ENCODE measurements at regions not wholly inside any gene's neighbourhood (a gene's known extent, or its start where the extent isn't known, plus 50 kb on each side); places are given as distances from the start of the nearest gene placed in this dataset.

DNA sequence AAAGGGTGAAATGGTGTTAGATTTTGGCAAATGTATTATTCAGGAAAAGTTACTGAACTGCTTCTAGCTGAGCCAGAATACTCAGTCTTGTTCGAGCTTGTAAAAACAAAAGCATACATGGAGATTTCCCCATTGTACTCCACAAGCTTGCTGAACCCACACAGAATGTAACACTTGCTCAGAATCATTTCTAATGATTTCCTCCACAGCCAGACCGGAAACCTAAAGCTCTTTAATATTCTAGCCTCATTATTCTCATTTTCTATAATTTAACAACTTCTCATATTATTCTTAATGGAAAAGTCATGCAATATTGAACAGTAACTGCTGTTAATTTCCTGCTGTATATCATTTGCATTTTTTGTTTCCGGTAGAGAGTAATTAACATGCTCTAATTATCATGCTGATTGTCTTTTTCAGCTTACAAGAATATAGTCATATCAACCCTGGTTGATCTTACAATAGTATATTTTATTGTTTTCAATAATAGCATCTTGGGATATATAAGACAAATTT, 1387.5 kb upstream of the EYS start:
- Histone ChIP-seq H3K27me3 (ENCODE audit: insufficient read depth, low read length, poor library complexity) (no peaks in the 10 kb centered on the region), H3K79me2 (ENCODE audit: insufficient read depth, low read length) (no peaks in the 10 kb centered on the region), H3K9me3 (ENCODE audit: insufficient read depth, low read length, severe bottlenecking) (no peaks in the 10 kb centered on the region), H3K9ac (ENCODE audit: low read depth, low read length) (no peak overlapping the region), H3K27ac (ENCODE audit: low read length) (no peak overlapping the region), H3K4me1 (ENCODE audit: insufficient read depth, low read length) (no peaks in the 10 kb centered on the region), H3K36me3 (ENCODE audit: insufficient read depth, low read length) (no peaks in the 10 kb centered on the region), H4K20me1 (ENCODE audit: insufficient read depth, low read length) (no peaks in the 10 kb centered on the region), H3K4me2 (ENCODE audit: insufficient read depth, low read length) (no peak overlapping the region), H3K4me3 (ENCODE audit: low read depth in 1 of 2, low read length in 2 of 2) (no peak overlapping the region), H2AFZ (ENCODE audit: low read depth, low read length) (no peak overlapping the region)
- ATAC-seq (ENCODE audit: insufficient read depth, low read depth) = no peak
- TF ChIP-seq, protein P1, sequence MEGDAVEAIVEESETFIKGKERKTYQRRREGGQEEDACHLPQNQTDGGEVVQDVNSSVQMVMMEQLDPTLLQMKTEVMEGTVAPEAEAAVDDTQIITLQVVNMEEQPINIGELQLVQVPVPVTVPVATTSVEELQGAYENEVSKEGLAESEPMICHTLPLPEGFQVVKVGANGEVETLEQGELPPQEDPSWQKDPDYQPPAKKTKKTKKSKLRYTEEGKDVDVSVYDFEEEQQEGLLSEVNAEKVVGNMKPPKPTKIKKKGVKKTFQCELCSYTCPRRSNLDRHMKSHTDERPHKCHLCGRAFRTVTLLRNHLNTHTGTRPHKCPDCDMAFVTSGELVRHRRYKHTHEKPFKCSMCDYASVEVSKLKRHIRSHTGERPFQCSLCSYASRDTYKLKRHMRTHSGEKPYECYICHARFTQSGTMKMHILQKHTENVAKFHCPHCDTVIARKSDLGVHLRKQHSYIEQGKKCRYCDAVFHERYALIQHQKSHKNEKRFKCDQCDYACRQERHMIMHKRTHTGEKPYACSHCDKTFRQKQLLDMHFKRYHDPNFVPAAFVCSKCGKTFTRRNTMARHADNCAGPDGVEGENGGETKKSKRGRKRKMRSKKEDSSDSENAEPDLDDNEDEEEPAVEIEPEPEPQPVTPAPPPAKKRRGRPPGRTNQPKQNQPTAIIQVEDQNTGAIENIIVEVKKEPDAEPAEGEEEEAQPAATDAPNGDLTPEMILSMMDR (IDR thresholded peaks at IDR 0.05; ENCODE audit: borderline replicate concordance, extremely low read depth, low read length, poor library complexity, severe bottlenecking) = no peak
- TF ChIP-seq EZH2 (IDR thresholded peaks at IDR 0.05; ENCODE audit: borderline replicate concordance, low read depth, low read length, severe bottlenecking) = no peak
- no peak for DNase-seq

DNA sequence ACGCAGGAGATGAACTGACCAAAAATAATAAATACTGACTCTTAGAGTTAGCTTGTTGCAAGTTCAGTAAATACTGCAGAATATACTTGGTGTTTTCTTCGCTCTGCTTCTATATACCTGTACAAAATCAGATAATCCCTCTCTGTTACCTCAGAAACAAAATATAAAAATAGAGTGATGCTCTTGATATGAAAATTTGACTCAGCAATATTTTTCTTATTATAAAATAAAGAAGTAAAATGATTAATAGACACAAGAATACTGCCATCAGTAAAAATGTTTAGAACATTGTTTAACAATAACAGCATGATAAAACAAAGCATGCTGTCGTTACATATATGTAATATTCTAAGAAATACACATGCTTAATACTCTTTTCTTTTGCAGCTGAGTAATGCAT, 1366.9 kb upstream of the EYS start:
- Histone ChIP-seq H3K36me3 (ENCODE audit: insufficient read depth, low read length) (no peaks in the 10 kb centered on the region), H3K4me3 (ENCODE audit: low read depth in 1 of 2, low read length in 2 of 2) (no peak overlapping the region), H3K4me2 (ENCODE audit: insufficient read depth, low read length) (no peak overlapping the region), H2AFZ (ENCODE audit: low read depth, low read length) (no peak overlapping the region), H3K9ac (ENCODE audit: low read depth, low read length) (no peak overlapping the region), H3K4me1 (ENCODE audit: insufficient read depth, low read length) (no peaks in the 10 kb centered on the region), H3K79me2 (ENCODE audit: insufficient read depth, low read length) (no peaks in the 10 kb centered on the region), H3K9me3 (ENCODE audit: insufficient read depth, low read length, severe bottlenecking) (no peaks in the 10 kb centered on the region), H3K27ac (ENCODE audit: low read length) (no peak overlapping the region), H3K27me3 (ENCODE audit: insufficient read depth, low read length, poor library complexity) (no peaks in the 10 kb centered on the region), H4K20me1 (ENCODE audit: insufficient read depth, low read length) (no peaks in the 10 kb centered on the region)
- ATAC-seq (ENCODE audit: insufficient read depth, low read depth) (no peak), DNase-seq (no peak)
- no peak for TF ChIP-seq EZH2 (IDR thresholded peaks at IDR 0.05; ENCODE audit: borderline replicate concordance, low read depth, low read length, severe bottlenecking)

DNA sequence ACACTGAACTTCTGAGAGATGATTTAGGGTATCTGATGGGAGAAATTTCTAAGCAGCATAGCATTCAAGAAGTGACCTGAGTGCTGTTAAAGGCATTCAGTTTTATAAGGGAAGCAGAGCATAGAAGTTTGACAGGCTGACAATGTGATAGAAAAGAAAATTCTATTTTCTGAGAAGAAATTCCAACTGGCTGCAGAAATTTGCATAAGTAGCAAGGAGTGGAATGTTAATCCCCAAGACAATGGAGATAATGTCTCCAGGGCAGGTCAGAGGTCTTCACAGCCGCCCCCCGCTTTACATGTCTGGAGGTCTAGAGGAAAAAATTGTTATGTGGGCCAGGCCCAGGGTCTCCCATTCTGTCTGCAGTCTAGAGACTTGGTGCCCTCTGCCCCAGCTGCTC, 1361.8 kb upstream of the EYS start:
- Histone ChIP-seq H3K9me3 (ENCODE audit: insufficient read depth, low read length, severe bottlenecking) (no peaks in the 10 kb centered on the region), H3K4me2 (ENCODE audit: insufficient read depth, low read length) (no peak overlapping the region), H3K79me2 (ENCODE audit: insufficient read depth, low read length) (no peaks in the 10 kb centered on the region), H3K27ac (ENCODE audit: low read length) (no peak overlapping the region), H3K4me3 (ENCODE audit: low read depth in 1 of 2, low read length in 2 of 2) (no peak overlapping the region), H2AFZ (ENCODE audit: low read depth, low read length) (no peak overlapping the region), H3K9ac (ENCODE audit: low read depth, low read length) (no peak overlapping the region), H4K20me1 (ENCODE audit: insufficient read depth, low read length) (no peaks in the 10 kb centered on the region), H3K27me3 (ENCODE audit: insufficient read depth, low read length, poor library complexity) (no peaks in the 10 kb centered on the region), H3K4me1 (ENCODE audit: insufficient read depth, low read length) (no peaks in the 10 kb centered on the region), H3K36me3 (ENCODE audit: insufficient read depth, low read length) (no peaks in the 10 kb centered on the region)
- ATAC-seq (ENCODE audit: insufficient read depth, low read depth) (no peak), DNase-seq (no peak)
- TF ChIP-seq EZH2 (IDR thresholded peaks at IDR 0.05; ENCODE audit: borderline replicate concordance, low read depth, low read length, severe bottlenecking) = no peak
- TF ChIP-seq, protein P1 (IDR thresholded peaks at IDR 0.05; ENCODE audit: borderline replicate concordance, extremely low read depth, low read length, poor library complexity, severe bottlenecking) = no peak

DNA sequence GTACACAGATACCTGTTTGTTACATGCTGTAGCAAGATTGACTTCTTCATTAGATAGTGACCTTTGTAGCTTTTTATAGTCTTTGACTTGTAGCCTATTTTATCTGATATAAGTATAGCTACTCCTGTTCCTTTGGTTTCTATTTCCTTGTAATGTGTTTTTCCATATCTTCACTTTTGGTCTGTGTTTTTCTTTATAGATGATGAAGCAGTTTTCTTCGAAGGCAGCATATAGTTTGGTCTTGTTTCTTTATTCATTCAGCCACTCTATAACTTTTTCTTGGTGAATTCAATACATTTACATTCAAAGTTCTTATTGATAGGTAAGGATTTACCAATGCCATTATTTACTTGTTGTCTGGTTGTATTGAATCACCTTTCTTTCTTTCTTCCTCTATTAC, 1357.3 kb upstream of the EYS start:
- ATAC-seq (ENCODE audit: insufficient read depth, low read depth) = no peak
- H2AFZ ChIP-seq (ENCODE audit: low read depth, low read length) = no peak overlapping the region

More for the DNA sequence above, 1357.3 kb upstream of the EYS start:
- DNase-seq = no peak
- Histone ChIP-seq H3K27me3 (ENCODE audit: insufficient read depth, low read length, poor library complexity) (no peaks in the 10 kb centered on the region), H3K4me1 (ENCODE audit: insufficient read depth, low read length) (no peaks in the 10 kb centered on the region), H3K36me3 (ENCODE audit: insufficient read depth, low read length) (no peaks in the 10 kb centered on the region), H3K4me3 (ENCODE audit: low read depth in 1 of 2, low read length in 2 of 2) (no peak overlapping the region), H3K9me3 (ENCODE audit: insufficient read depth, low read length, severe bottlenecking) (no peaks in the 10 kb centered on the region), H3K4me2 (ENCODE audit: insufficient read depth, low read length) (no peak overlapping the region), H4K20me1 (ENCODE audit: insufficient read depth, low read length) (no peaks in the 10 kb centered on the region), H3K27ac (ENCODE audit: low read length) (no peak overlapping the region), H3K79me2 (ENCODE audit: insufficient read depth, low read length) (no peaks in the 10 kb centered on the region), H3K9ac (ENCODE audit: low read depth, low read length) (no peak overlapping the region)
- no peak for TF ChIP-seq EZH2 (IDR thresholded peaks at IDR 0.05; ENCODE audit: borderline replicate concordance, low read depth, low read length, severe bottlenecking)
- TF ChIP-seq, protein P1 (IDR thresholded peaks at IDR 0.05; ENCODE audit: borderline replicate concordance, extremely low read depth, low read length, poor library complexity, severe bottlenecking) = no peak
